ENCODE measurements at regions not wholly inside any gene's neighbourhood (a gene's known extent, or its start where the extent isn't known, plus 50 kb on each side); places are given as distances from the start of the nearest gene placed in this dataset.

DNA sequence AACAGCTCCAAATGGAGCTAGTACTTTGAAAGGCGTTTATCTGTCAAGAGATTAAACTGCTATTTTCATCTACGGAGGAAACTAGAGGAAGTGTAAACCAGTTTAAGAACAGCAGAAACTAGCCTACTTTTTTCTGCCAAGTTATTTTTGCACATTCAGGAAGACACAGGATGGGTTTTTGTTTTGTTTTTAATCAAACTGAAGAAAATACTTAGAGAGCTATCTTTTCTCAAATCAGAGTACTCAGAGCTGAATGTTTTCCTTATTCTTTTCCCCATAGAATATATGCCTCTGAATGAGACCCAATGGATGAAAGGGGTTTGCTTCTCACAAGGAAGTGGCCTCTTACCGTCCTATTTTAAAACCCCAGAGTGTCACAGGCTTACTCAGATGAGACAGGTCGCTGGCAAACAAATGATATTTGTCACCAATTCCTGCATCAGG lies 538.5 kb downstream of the CD83 start:
- no peak for DNase-seq

DNA sequence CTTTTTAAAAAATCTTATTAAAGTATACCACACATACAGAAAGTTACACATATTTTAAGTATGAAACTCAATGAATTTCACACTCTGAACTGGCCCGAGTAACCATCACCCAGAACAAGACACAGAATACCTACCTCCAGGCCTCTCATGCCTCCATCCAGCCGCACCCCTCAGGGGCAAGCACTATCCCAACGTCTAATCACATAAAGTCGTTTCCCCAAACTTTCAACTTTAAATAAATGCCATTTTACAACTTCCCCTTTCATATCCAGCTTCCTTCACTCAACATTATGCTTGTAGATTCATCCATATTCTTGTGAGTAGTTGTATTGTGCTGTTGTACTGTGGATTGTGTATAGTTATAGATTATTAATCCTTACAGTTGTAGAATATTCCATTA lies 539.1 kb downstream of the CD83 start:
- no peak for DNase-seq

DNA sequence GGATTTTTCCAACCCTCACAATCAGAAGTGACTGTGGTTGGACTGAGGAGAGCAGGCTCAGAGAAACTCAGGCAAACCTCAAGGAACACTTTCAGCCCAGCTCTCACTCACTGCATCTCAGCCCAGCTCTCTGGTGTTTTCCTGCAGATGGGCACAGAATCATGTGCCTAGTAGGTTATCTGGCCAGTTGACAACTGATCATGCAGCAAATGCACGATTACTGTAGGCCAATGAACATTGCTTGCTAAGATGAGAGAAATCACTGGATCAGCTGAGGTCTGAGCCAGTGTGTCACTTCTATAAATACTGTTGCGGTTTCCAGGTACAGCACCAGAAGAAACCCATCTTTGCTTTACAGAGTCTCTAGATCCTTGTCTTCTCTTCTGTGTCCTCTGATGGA lies 540.5 kb downstream of the CD83 start:
- no peak for DNase-seq

DNA sequence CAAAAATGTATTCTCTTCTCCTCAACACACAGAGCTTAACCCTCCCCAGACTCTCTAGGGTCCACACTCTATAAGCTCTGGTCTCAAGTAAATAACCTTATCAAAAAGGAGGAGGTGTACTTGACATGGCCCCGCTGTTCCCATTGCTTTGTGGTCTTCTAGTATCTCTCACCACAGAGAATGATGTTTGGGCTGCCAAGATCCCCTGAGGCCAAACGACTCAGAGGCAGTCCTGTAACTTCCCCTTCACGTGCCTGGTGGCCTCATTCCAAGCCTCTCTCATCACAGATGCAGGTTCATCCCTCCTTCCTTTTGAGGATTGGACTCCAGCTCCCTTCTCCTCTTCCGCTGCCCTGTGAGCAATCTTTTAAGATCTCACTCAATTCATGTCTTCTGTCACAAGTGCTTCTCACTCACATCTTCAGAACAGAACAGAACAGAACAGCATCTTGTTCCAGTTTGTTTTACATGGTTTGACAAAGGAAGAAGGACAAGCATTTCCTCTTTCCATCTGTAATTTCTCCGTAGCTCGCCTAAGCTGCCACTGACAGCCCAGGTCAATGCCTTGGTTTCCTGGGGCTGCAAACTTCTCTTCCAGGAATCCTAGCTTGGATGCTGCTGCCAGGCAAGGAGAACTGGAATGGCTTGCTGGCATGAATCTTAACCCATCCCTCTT lies 541.5 kb downstream of the CD83 start:
- no peak for DNase-seq

DNA sequence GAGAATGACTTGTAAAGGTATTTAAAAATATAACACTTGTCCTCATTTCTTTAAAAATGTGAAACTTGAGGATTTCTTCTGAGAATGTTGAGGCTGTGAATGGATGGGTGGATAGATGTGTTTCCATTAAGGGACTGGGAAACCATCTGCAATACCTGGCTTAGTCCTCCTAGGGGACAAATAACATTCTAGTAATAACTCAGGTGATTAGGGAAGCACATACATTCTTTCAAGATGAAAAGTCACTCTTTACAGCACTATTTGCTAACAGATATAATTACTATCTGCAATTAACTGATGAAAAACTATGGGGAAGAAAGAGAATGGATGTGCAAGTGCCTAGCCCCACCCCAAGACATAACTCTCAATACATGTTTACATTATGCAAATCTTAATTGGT lies 542.3 kb downstream of the CD83 start:
- no peak for DNase-seq

DNA sequence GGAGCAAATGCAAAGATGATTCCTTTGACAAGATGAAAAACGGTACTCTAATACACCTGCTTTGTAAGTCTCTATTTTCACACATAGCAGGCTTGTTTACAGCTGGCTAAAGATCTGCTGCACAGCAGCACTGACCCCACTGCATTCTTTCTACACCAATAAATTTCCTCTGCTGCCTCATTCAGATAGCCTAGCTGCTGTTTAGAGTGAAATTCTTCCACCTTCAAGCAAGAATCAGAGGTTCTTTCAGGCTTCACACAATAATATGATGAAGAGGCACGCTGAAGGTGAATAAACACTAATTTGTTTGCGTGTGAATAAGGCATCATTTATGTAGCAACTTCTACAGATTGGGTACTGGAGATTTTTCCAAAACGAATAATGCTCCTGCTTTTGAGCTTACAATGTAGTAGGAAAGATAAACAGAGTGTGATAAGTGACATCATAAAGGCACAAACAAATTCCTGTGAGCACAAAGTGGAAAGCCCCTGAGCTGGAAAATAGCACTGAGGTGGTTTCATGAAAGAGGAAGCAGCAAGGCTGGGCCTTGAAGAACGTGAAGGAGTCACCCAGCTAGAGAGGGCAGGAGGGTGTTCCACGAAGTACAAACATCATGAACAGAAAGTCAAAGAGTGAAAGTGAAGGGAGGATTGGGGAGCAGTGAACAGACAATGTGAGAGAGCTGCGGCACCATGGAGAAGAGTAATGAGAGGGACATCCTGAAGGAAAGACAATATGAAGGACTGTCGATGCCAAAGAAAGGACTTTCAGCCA lies 543.4 kb downstream of the CD83 start:
- DNase-seq: no peak

DNA sequence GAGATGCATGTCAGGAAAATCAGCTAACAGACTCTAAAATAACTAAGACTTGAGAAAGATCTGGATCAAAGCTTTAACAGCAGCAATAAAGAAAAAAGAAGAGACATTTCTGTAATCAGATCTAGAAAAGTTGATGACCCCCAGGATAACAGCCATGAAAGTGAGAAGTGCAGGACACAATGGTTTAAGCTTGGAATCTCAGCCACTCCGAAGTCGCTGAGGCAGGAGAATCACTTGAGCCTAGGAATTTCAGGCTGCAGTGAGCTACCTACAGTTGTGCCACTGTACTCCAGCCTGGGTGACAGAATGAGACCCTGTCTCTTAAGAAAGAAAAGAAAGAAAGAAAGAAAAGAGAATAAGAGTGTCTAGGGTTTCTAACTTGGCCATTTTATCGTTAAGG lies 544.1 kb downstream of the CD83 start:
- DNase-seq: no peak

DNA sequence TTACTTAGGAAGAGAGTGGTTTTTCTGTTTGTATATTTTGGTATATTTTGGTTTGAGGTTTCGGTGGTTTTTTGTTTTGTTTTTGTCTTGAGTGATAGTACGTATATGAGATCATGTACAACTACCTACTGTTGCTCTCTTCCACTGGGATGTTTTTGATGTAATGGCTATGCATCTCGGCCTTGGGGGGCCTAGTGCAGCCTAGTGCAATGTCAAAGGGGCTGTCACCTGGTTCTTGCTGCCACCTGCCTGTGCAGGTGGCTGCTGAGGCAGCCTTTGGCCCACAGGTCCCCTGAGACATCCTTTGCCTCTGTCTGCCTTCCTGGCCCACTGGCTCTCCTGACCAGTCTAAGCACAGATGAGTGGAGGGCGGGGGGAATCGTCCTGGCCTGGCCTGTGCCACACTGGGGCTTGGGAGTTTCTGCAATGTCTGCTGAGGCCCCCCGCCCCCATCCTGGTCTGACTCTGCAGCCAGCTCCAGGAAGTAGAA lies 546.6 kb downstream of the CD83 start:
- DNase-seq: no peak

DNA sequence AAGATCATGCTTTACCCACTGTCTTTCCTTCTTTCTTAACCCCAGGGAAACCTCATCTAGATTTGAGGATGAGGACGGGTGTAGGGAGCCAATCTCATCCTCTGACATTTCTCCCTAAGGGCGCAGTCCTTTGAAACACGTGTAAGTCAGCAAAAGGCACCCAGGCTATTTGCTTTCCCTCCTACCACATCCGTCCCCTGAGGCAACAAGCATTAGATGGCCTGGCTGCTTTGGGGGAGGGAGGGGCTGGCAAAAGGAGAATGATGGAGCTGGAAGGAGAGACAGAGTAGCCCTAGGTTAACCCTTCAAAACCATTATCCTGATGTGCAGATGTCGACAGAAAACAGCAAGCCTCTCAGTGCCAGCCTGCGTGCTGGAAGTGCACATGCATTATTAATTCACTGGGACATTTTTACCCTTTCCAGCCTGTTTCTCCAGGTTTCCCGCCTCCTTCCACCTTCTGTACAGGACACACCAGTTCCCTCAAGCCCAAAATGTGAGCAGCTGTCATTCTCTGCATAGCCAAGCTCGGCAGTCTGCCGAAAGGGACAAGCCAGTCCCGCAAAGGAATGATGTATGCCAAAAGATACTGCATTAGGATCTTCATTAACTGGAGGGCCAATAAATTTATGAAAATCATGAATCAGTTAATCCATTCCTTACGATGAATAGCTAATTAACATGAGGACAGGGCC lies 547.2 kb downstream of the CD83 start:
- no peak for DNase-seq

DNA sequence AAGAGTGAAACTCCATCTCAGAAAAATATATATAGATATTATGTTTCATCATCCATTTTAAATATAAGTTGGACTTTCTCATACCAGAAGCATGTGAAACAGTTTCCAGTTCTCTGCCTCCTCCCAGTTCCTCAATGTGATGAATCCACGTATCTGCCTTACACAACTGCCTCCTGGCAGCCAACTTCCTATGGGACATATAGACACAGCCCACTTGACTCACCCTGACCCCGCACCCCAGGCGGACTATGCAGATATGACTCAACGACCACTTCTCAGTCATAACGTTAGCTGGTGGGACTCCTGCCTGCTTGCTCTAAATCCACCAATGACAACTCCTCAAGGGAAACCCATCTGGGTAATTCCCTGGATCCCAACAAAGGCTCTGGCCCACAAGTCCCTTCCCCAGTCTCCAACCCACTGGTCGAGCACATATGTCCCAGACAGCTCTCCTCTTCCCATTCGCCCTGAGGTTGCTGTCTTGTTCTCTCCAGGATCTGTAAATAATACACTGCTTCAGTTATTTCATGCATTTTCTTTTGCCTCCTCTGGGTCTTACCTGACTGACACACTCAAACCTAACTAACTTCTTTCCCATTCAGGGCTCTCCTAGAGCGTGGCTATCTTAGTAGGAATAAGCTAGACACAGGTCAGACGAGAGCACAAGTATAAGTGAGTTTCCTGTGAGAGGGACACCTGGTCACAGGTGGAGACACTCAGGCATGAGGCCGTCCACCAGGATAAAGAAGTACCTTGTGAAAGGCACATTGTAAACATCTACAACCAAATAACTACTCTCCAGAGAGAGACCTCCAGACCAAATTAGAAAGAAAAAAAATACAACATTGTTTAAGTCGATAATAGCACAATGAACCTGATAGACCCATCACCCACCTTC lies 548.5 kb downstream of the CD83 start:
- no peak for DNase-seq

DNA sequence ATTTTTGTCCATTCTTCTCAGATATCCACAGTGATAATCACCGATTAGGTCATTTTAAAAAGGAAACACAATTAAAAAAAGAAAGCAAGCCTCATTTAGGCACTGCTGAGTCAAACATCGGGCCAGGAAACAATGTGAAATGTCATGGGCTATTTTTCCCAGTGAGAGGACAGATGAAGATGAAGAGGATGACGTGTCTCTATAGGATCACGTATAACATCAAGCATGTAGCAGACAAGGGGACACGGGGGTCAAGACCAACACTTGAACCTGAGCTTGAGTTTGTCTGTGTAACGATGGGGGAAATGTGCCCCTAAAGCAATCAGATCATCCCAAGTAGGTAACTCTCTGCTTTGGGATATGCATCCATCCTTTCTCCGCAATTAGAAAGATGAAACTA lies 553.2 kb downstream of the CD83 start:
- no peak for DNase-seq

DNA sequence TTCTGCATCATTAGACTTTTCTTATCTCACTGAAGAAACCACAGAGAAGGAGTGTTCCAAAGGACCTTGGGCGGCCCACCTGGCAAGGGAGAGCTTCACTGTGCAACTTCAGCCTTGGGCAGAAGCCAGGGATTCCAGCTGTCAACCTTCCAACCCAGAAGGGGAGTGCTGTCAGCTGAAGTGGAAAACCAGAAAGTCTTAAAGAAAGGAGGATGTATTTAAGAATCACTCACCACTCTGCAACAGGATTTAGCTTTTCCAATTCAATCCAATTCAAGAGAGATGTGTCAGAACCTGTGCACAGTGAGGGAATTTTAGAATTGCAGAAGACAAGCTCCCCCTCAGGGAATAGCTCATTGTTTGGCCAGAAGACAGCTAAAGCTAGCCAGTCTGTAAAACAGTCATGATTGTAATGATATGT lies 553.7 kb downstream of the CD83 start:
- no peak for DNase-seq

DNA sequence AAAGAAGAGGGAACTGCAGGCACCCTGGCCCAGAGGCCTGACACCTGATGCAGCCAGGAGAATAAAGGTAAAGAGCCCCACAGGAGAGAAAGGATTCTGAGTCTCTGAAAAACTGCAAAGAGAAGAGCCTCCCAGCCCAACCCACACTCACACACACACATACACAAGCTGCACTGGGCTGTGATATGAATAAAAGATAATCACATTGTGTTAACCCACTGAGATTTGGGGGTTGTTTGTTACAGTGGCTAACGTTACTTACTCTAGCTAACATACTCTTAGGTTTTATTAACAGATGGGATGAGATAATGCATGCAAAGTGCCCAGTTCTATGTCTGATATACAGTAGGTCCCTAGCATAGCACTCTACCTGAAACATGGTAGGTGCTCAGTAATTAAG lies 554.4 kb downstream of the CD83 start:
- no peak for DNase-seq

DNA sequence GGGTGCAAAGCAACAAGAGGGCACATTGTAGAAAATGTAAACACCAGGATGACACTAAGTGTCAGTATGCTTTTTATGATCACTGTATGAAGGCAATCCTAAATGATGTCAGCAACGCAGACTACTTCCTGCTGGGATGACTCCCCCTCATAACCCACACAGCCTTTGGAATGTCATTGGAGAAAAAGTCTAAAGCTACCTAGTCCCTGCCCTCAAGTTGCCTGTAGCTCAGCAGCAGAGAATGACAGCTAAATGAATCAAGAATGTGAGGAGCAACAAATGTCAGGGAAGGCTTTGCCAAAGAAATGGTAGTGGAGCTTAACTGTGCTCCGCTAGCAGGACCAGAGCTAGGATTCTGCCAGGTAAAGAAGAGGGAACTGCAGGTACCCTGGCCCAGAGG lies 555.6 kb downstream of the CD83 start:
- DNase-seq: no peak

DNA sequence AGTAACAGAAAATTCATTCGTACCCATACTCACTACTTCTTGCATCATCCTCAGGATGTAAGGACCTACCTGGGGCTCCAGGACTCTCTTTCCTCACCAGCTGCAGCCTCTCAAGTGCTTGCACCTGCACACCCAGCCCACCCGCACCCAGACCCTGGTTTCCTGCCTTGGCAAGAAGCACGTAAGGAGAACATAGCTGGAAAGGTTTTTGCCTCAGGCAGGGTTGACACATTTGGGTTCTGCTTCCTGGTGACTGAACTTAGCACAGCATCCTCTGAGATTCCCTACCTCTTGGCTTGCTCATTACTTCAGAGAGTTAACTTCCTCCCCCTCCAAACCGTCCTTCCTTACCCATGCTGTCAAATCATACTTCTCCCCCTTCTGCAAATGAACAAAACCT lies 556.9 kb downstream of the CD83 start:
- DNase-seq: no peak

DNA sequence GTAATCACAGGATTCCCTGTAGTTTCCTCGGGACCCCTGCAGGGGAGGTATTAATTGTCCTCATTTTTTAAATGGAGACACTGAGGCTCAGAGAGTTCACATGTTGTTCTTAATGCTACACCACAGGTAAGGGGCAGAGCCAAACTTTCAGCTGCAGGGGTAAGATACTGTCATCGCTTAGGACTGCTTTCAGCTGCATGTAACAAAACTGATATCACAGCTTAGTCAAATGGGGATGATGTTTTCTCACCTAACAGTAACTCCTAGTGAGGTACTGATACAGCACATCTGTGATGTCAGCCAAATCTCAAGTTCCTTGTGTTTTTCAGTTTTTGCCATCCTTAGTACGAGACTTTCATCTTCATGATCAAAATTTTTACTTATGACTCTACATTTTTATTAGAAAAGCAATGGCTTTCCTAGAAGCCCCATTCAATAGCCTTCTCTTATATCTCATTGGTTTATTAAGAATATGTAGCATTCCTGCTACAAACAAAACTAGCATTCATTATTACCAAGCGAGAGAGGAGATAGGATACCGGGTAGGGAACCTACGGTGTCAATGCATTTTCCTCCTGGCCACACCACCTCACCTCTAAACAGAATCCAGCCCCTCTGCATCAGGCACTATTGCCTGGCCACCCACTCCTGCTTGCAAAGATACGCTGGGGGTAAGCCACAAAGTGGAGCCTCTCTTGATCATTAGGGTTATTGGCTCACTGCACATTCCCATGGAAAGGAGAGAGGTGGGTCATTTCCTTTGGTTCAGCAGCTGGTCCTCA lies 557.5 kb downstream of the CD83 start:
- DNase-seq: no peak

DNA sequence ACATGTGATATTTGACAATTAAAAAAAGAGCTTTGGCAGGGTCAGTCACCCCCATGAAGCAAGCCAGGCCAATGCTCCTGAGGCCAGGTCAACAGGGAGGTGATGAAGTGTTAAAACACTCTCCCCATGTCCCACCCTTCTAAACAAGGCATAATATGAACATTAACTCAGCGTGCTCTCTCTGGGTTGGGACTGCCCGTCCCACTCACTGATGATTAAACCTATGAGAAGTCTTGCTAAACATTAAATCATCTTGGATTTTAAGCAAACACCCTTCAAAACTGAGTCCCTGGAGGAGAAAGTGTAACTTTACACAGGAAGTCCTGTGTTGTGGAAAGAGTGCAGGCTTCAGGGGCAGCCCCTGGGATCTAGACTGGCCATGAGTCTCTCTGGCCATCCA lies 558.5 kb downstream of the CD83 start:
- no peak for DNase-seq

DNA sequence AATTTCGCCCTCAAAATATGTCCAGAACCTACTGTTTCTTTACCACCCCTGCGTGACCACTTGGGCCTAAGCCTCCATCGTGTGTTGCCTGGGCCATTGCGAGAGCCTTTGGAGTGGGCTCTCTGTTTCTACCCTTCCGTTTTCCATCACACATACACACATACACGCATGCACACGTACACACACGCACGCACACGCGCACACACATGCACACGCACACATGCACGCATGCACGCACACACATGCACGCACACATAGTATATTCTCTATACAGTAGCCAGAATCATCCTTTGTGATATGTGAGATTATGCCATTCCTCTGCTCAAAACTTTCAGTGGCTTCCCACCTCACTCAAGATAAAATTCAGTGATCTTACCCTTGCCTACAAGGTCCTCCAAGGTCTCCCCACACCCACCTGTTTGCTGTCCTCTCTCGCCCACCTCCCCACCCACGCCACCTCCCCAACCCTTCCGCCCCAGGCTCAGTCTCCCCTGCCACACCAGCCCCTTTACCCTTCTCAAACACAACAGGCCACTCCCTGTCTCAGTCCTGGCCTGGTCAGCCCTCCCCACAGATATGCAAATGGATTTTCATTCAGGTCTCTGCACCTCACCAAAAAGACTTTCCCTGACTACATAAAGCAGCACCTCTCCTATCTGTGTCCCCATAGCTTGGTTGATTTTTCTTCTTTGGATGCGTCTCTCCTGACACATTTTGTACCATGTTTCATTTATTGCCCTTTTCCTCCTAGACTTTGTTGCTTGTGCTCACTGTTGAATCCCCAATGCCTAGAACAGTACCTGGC lies 559.6 kb downstream of the CD83 start:
- DNase-seq: no peak

DNA sequence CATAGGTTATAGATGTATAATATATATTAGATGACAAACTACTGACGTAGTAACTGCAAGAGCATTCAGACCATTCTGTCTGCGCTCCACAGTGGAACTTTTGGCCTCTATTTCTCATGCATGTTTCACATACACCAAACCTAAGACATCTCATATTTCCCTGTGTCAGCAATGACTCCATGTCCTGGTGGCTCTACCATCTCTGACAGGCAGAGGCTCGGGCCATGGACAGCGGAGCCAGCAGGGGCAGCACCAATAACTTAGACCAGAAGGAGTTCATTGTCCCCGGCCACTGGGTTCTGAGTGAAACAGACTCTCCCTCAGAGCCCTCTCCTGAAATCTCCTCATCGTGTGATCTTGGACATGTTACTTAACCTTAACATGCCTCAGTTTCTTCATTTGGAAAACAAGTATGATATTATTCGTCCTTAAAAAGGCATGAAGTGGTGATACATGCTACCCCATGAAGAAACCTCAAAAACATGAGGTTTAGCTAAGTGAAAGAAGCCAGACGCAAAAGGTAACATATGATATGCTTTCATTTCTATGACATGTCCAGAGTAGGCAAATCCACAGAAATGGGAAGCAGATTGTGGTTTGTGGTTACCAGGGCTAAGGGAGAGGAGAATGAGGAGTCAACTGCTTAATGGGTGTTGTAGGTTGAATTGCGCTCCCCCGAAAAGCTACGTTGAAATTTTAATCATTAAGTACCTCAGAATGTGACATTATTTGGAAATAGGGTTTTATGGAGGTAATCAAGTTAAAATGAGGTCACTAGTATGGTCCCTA lies 564.0 kb upstream of the JARID2 start:
- no peak for DNase-seq

DNA sequence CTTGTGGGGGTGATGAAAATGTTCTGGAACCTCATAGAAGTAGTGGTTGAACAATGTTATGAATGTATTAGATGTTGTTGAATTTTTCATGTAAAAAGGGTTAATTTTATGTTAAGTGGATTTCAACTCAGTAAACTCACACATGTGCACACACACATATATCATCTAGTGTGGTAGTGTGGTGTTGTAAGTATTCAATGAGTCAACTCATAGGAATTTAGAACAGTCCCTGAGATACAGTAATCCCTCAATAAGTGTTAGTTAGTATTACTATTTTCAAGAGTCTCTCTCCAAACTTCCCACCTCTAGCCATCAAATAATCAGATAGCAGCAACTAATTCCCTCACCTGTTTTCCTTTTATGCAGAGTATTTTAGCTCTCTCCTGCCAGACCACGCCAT lies 563.1 kb upstream of the JARID2 start:
- DNase-seq: no peak

Data from NCI-H2107 (cell line).